Activated CD4-positive, alpha-beta T cell treated with anti-CD3 and anti-CD28 coated beads, Interleukin-2, amount 10 ng/mL, durations not matched to agents 7 days and 5 days (primary cell): ENCODE measurements at regions not wholly inside any gene's neighbourhood (a gene's known extent, or its start where the extent isn't known, plus 50 kb on each side); places are given as distances from the start of the nearest gene placed in this dataset.

ENCODE experiments used
- CTCF ChIA-PET: fragments of 350-600 bp; sonication (Branson Sonifier 250); formaldehyde crosslinking; loops from one replicate; lab custom pipeline; 2021; ENCODE audit warnings: antibody characterized with exemption; lab: Charles Lee
- POLR2A ChIA-PET: fragments of 350-600 bp; sonication (Branson Sonifier 250); formaldehyde crosslinking; loops from one replicate; lab custom pipeline; 2021; ENCODE audit warnings: antibody characterized with exemption; lab: Charles Lee
- DNase-seq: peaks from one replicate; pipeline ENCODE4 v3.0.0-alpha.2; 2020
- H3K27ac Mint-ChIP-seq: one replicate; pipeline ENCODE4 v1.8.0; 2021; ENCODE audit warnings: mild to moderate bottlenecking, moderate library complexity, mixed read lengths
- H3K27me3 Mint-ChIP-seq: one replicate; pipeline ENCODE4 v1.8.0; 2021; ENCODE audit warnings: mixed read lengths
- H3K36me3 Mint-ChIP-seq: one replicate; pipeline ENCODE4 v1.8.0; 2021; ENCODE audit warnings: low read depth, mixed read lengths
- H3K4me1 Mint-ChIP-seq: one replicate; pipeline ENCODE4 v1.8.0; 2021; ENCODE audit warnings: mixed read lengths
- H3K4me3 Mint-ChIP-seq: one replicate; pipeline ENCODE4 v1.8.0; 2021; ENCODE audit warnings: mild to moderate bottlenecking, moderate library complexity, mixed read lengths
- H3K9me3 Mint-ChIP-seq: one replicate; pipeline ENCODE4 v1.8.0; 2021; ENCODE audit warnings: mixed read lengths

- Mint-ChIP-seq H3K4me3 (no peak overlapping the region), H3K27me3 (no peaks in the 10 kb centered on the region), H3K27ac (no peak overlapping the region), H3K36me3 (no peaks in the 10 kb centered on the region), H3K4me1 (no peaks in the 10 kb centered on the region), H3K9me3 (no peaks in the 10 kb centered on the region)
- POLR2A ChIA-PET = no interaction called here
- DNase-seq = no peak
- CTCF ChIA-PET = no interaction called here
Measured at GRCh38 chr4:181202240-181202639, 1041.0 kb upstream of the TENM3 start.

- POLR2A ChIA-PET = no interaction called here
Measured at GRCh38 chr4:181204109-181204508, 1039.1 kb upstream of the TENM3 start.

GRCh38 chr4:181213551-181213950 lies 1029.7 kb upstream of the TENM3 start:
- Mint-ChIP-seq H3K27me3 (no peaks in the 10 kb centered on the region), H3K4me1 (no peaks in the 10 kb centered on the region), H3K4me3 (no peak overlapping the region)

More at GRCh38 chr4:181204109-181204508, 1039.1 kb upstream of the TENM3 start:
- Mint-ChIP-seq H3K4me3 (no peak overlapping the region), H3K9me3 (no peaks in the 10 kb centered on the region), H3K27me3 (no peaks in the 10 kb centered on the region), H3K27ac (no peak overlapping the region), H3K36me3 (no peaks in the 10 kb centered on the region), H3K4me1 (no peaks in the 10 kb centered on the region)
- DNase-seq = no peak
- CTCF ChIA-PET = interaction anchor here (0.6 kb wide), 1 partner anchor 131 kb away, joined by 3 read pairs; no protein-coding TSS in a partner anchor

GRCh38 chr4:181216501-181216900 lies 1026.7 kb upstream of the TENM3 start:
- Mint-ChIP-seq H3K4me1 (no peaks in the 10 kb centered on the region), H3K9me3 (no peaks in the 10 kb centered on the region), H3K27me3 (no peaks in the 10 kb centered on the region), H3K36me3 (no peaks in the 10 kb centered on the region), H3K4me3 (no peak overlapping the region), H3K27ac (no peak overlapping the region)
- CTCF ChIA-PET = no interaction called here
- POLR2A ChIA-PET = no interaction called here
- DNase-seq = no peak

More at GRCh38 chr4:181213551-181213950, 1029.7 kb upstream of the TENM3 start:
- Mint-ChIP-seq H3K9me3 (no peaks in the 10 kb centered on the region), H3K27ac (no peak overlapping the region), H3K36me3 (no peaks in the 10 kb centered on the region)
- no peak for DNase-seq
- ChIA-PET CTCF (no interaction called here), POLR2A (no interaction called here)

DNA sequence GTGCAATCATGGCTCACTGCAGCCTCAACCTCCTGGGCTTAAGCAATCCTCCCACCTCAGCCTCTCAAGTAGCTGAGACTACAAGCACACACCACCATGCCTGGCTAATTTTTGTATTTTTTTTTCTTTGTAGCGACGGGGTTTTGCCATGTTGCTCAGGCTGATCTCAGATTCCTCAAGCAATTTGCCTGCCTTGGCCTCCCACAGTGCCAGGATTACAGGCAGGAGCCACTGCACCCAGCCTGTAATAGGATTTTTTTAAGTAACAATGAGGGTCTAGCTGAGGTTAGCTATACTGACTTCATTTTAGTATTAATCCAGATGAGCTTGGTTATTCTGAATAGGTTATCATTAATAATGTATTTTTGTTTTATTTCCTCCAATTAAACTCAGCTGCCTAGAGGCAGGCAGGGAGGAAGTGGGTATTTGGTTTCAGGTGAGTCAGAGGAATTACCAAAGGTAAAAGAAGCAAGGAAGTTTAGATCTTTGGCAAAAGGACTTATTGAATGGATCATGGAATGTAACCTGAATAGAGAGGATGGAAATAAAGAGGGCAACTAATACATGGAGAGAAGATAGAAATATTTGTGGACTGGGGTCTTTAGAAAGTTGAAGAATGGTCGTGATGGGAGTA lies 1023.3 kb upstream of the TENM3 start:
- H3K27me3 Mint-ChIP-seq = no peaks in the 10 kb centered on the region
- no peaks in the 10 kb centered on the region for H3K36me3 Mint-ChIP-seq
- H3K4me1 Mint-ChIP-seq = no peaks in the 10 kb centered on the region
- H3K27ac Mint-ChIP-seq = no peak overlapping the region
- ChIA-PET CTCF (interaction anchor here (0.7 kb wide), 1 partner anchor 1824 kb away, joined by 3 read pairs; no protein-coding TSS in a partner anchor), POLR2A (no interaction called here)
- DNase-seq = no peak
- no peaks in the 10 kb centered on the region for H3K9me3 Mint-ChIP-seq
- H3K4me3 Mint-ChIP-seq = no peak overlapping the region

GRCh38 chr4:181224852-181225251 lies 1018.4 kb upstream of the TENM3 start:
- H3K27ac Mint-ChIP-seq = no peak overlapping the region
- CTCF ChIA-PET = no interaction called here
- H3K9me3 Mint-ChIP-seq = no peaks in the 10 kb centered on the region
- no peak for DNase-seq
- POLR2A ChIA-PET = no interaction called here
- no peaks in the 10 kb centered on the region for H3K4me1 Mint-ChIP-seq
- H3K4me3 Mint-ChIP-seq = no peak overlapping the region
- no peaks in the 10 kb centered on the region for H3K27me3 Mint-ChIP-seq
- H3K36me3 Mint-ChIP-seq = no peaks in the 10 kb centered on the region

GRCh38 chr4:181225616-181226261 lies 1017.5 kb upstream of the TENM3 start:
- H3K4me1 Mint-ChIP-seq = no peaks in the 10 kb centered on the region
- H3K9me3 Mint-ChIP-seq = no peaks in the 10 kb centered on the region
- no peak overlapping the region for H3K27ac Mint-ChIP-seq
- H3K36me3 Mint-ChIP-seq = no peaks in the 10 kb centered on the region
- H3K27me3 Mint-ChIP-seq = no peaks in the 10 kb centered on the region
- no peak for DNase-seq
- POLR2A ChIA-PET = no interaction called here
- CTCF ChIA-PET = no interaction called here
- H3K4me3 Mint-ChIP-seq = no peak overlapping the region

DNA sequence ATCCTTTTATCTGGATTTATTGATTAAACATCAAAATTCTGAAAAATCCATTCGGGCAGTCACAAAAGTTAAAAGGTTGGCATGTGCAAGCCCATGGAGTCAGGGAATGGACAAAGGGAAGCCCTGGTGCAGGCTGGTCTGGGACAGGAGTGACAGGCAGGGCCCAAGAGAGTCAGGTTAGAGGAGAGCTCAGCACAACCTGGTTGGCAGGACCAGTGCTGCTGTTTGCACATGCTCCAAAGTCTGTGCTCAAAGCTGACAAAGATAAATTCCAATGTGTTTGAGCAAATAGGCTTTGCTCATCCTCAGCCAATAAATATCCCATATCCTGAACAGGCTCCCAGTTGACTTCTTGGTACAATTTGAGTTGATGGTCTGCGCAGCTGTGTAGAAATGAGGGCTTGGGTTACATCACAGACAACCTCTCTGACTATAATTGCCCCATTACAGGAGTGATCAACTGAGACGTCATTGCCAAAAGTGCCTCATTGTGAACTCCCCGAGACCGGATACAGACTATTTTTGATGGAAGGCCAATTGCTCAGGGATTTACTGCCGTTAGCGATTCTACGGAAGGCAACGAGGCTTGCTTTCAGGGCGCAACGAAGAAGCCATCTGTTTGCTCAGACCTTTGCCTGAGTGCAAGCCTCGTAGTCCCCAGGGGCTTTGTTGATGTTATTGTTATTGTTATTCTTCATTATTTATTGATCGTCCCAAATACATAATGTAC lies 1008.1 kb upstream of the TENM3 start:
- Mint-ChIP-seq H3K36me3 (no peaks in the 10 kb centered on the region), H3K27me3 (no peaks in the 10 kb centered on the region), H3K4me3 (no peak overlapping the region), H3K9me3 (no peaks in the 10 kb centered on the region), H3K27ac (no peak overlapping the region), H3K4me1 (no peaks in the 10 kb centered on the region)
- no peak for DNase-seq
- POLR2A ChIA-PET = no interaction called here
- CTCF ChIA-PET = no interaction called here

- no peak for DNase-seq
- no peak overlapping the region for H3K27ac Mint-ChIP-seq
- POLR2A ChIA-PET = no interaction called here
- H3K36me3 Mint-ChIP-seq = no peaks in the 10 kb centered on the region
- CTCF ChIA-PET = interaction anchor here (0.6 kb wide), 1 partner anchor 8 kb away, joined by 3 read pairs; no protein-coding TSS in a partner anchor
- no peak overlapping the region for H3K4me3 Mint-ChIP-seq
- no peaks in the 10 kb centered on the region for H3K4me1 Mint-ChIP-seq
- H3K9me3 Mint-ChIP-seq = peaks cover 2% of the 10 kb centered on the region
- no peaks in the 10 kb centered on the region for H3K27me3 Mint-ChIP-seq
Measured at GRCh38 chr4:181245326-181245725, 997.9 kb upstream of the TENM3 start.

DNA sequence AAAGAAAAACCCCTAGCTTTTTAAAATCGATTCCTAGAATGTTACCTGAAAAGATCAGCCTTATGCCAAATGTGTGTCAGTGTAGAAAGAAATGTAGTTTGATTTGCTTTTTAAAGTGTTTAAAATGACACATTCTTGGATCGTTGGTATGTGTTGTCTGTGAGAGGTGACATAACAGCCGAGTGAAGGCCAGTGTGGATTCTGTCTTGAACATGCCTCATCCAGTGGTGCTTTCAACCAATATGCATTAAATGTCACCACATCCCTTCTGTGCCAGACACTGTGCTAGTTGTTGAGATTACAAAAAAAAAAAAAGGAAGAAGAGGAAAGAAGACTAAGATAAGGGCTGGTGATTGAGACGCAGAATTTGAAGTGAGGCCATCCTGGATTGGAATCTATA lies 994.2 kb upstream of the TENM3 start:
- Mint-ChIP-seq H3K9me3 (no peaks in the 10 kb centered on the region), H3K36me3 (no peaks in the 10 kb centered on the region), H3K4me3 (no peak overlapping the region), H3K27ac (no peak overlapping the region), H3K4me1 (no peaks in the 10 kb centered on the region), H3K27me3 (no peaks in the 10 kb centered on the region)
- ChIA-PET POLR2A (no interaction called here), CTCF (no interaction called here)
- no peak for DNase-seq

- H3K27ac Mint-ChIP-seq = no peak overlapping the region
- CTCF ChIA-PET = no interaction called here
Measured at GRCh38 chr4:181254771-181255170, 988.4 kb upstream of the TENM3 start.

DNA sequence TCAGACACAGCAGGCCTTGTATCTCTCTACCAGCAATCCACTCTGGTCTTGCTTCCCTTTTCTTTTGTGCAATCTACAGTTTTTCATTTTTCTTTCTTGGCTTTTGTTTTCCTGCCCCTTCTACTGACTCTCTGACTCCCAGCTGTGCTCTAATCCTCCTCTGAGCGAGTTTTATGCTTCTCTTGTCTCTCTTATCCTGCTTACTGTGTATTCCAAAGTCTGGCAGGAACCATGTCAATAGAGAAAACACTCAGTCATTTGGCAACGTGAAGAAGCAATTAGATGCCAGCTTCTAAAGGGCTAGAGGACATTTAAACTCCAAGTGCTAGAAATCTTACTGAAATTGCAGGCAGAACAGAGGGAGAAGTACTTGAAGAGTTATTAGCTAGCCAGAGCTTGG lies 984.6 kb upstream of the TENM3 start:
- Mint-ChIP-seq H3K4me3 (no peak overlapping the region), H3K9me3 (no peaks in the 10 kb centered on the region), H3K36me3 (no peaks in the 10 kb centered on the region)

More at GRCh38 chr4:181254771-181255170, 988.4 kb upstream of the TENM3 start:
- POLR2A ChIA-PET = no interaction called here
- Mint-ChIP-seq H3K4me1 (no peaks in the 10 kb centered on the region), H3K36me3 (no peaks in the 10 kb centered on the region), H3K27me3 (no peaks in the 10 kb centered on the region), H3K9me3 (no peaks in the 10 kb centered on the region), H3K4me3 (no peak overlapping the region)
- DNase-seq = no peak

DNA sequence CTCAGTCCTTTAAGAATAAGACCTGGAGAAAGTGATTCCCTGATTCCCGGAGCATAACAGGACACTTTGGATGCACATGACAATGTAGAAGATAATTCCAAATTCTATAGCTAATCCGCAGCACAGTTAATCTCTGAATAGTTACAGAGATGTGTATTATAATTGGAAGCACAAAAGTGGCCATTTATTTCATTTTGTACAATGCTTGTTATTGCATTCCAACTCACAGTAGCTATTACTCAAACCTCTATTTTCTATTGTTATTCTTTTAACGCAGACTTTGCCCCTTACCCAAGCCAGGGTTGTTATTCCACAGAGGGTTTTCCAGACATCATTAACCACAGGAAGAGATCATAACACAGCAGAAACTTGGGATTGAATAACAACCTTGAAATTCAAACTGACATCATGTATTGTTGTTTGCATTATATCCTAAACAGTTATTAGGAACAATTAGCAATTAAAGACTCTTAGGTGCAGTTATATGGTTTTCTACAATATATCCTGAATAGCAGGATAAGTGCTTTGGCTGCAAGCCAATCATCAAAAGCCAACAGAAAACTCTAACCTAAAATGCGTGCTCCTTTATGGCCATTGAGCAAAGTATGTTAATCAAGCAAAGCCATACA lies 984.0 kb upstream of the TENM3 start:
- H3K9me3 Mint-ChIP-seq = no peaks in the 10 kb centered on the region
- no peaks in the 10 kb centered on the region for H3K4me1 Mint-ChIP-seq
- CTCF ChIA-PET = no interaction called here

More for the DNA sequence above, 984.6 kb upstream of the TENM3 start:
- Mint-ChIP-seq H3K4me1 (no peaks in the 10 kb centered on the region), H3K27ac (no peak overlapping the region), H3K27me3 (no peaks in the 10 kb centered on the region)
- no peak for DNase-seq
- POLR2A ChIA-PET = no interaction called here
- CTCF ChIA-PET = no interaction called here

More for the DNA sequence above, 984.0 kb upstream of the TENM3 start:
- POLR2A ChIA-PET = no interaction called here
- Mint-ChIP-seq H3K27ac (no peak overlapping the region), H3K27me3 (no peaks in the 10 kb centered on the region), H3K36me3 (no peaks in the 10 kb centered on the region), H3K4me3 (no peak overlapping the region)
- DNase-seq = no peak
